ENCODE measurements at regions not wholly inside any gene's neighbourhood (a gene's known extent, or its start where the extent isn't known, plus 50 kb on each side); places are given as distances from the start of the nearest gene placed in this dataset.

- no peak overlapping the region for H3K4me3 Mint-ChIP-seq
- no peaks in the 10 kb centered on the region for H3K27me3 Mint-ChIP-seq
- H3K9me3 ChIP-seq (ENCODE audit: control insufficient read depth, low read length, poor library complexity, severe bottlenecking): no peaks in the 10 kb centered on the region
- H3K4me1 Mint-ChIP-seq: no peaks in the 10 kb centered on the region
- no peak overlapping the region for H3K27ac Mint-ChIP-seq
- no peak for ATAC-seq
- H3K36me3 Mint-ChIP-seq (ENCODE audit: low read depth): no peaks in the 10 kb centered on the region
- no peak for DNase-seq
These were observed 734.3 kb upstream of the MIR17HG start for GRCh38 chr13:90613076-90613795.

GRCh38 chr13:90615236-90615635 lies 732.3 kb upstream of the MIR17HG start:
- Mint-ChIP-seq H3K27me3 (no peaks in the 10 kb centered on the region), H3K4me3 (no peak overlapping the region), H3K27ac (no peak overlapping the region), H3K36me3 (ENCODE audit: low read depth) (no peaks in the 10 kb centered on the region), H3K4me1 (no peaks in the 10 kb centered on the region)
- DNase-seq (no peak), ATAC-seq (no peak)
- H3K9me3 ChIP-seq (ENCODE audit: control insufficient read depth, low read length, poor library complexity, severe bottlenecking): no peaks in the 10 kb centered on the region

GRCh38 chr13:90615767-90616166 lies 731.7 kb upstream of the MIR17HG start:
- Mint-ChIP-seq H3K4me3 (no peak overlapping the region), H3K27ac (no peak overlapping the region)

GRCh38 chr13:90618133-90618532 lies 729.4 kb upstream of the MIR17HG start:
- H3K27me3 Mint-ChIP-seq: no peaks in the 10 kb centered on the region
- H3K9me3 ChIP-seq (ENCODE audit: control insufficient read depth, low read length, poor library complexity, severe bottlenecking): no peaks in the 10 kb centered on the region
- no peaks in the 10 kb centered on the region for H3K36me3 Mint-ChIP-seq (ENCODE audit: low read depth)
- DNase-seq (no peak), ATAC-seq (no peak)
- H3K4me1 Mint-ChIP-seq: no peaks in the 10 kb centered on the region
- H3K4me3 Mint-ChIP-seq: no peak overlapping the region
- no peak overlapping the region for H3K27ac Mint-ChIP-seq

More at GRCh38 chr13:90615767-90616166, 731.7 kb upstream of the MIR17HG start:
- H3K9me3 ChIP-seq (ENCODE audit: control insufficient read depth, low read length, poor library complexity, severe bottlenecking): no peaks in the 10 kb centered on the region
- H3K36me3 Mint-ChIP-seq (ENCODE audit: low read depth): no peaks in the 10 kb centered on the region
- H3K4me1 Mint-ChIP-seq: no peaks in the 10 kb centered on the region
- H3K27me3 Mint-ChIP-seq: no peaks in the 10 kb centered on the region
- DNase-seq (no peak), ATAC-seq (no peak)

- Mint-ChIP-seq H3K4me3 (no peak overlapping the region), H3K36me3 (ENCODE audit: low read depth) (no peaks in the 10 kb centered on the region), H3K27me3 (no peaks in the 10 kb centered on the region), H3K4me1 (no peaks in the 10 kb centered on the region), H3K27ac (no peak overlapping the region)
- no peaks in the 10 kb centered on the region for H3K9me3 ChIP-seq (ENCODE audit: control insufficient read depth, low read length, poor library complexity, severe bottlenecking)
- DNase-seq: no peak
- ATAC-seq: no peak
These were observed 724.9 kb upstream of the MIR17HG start for GRCh38 chr13:90622541-90622940.

- no peak overlapping the region for H3K4me3 Mint-ChIP-seq
- H3K9me3 ChIP-seq (ENCODE audit: control insufficient read depth, low read length, poor library complexity, severe bottlenecking): no peaks in the 10 kb centered on the region
- no peaks in the 10 kb centered on the region for H3K4me1 Mint-ChIP-seq
- no peak overlapping the region for H3K27ac Mint-ChIP-seq
- ATAC-seq (no peak), DNase-seq (no peak)
- H3K36me3 Mint-ChIP-seq (ENCODE audit: low read depth): no peaks in the 10 kb centered on the region
- H3K27me3 Mint-ChIP-seq: no peaks in the 10 kb centered on the region
These were observed 724.0 kb upstream of the MIR17HG start for GRCh38 chr13:90623318-90624011.

GRCh38 chr13:90627813-90628212 lies 719.7 kb upstream of the MIR17HG start:
- Mint-ChIP-seq H3K27ac (no peak overlapping the region), H3K36me3 (ENCODE audit: low read depth) (no peaks in the 10 kb centered on the region), H3K4me3 (no peak overlapping the region), H3K4me1 (no peaks in the 10 kb centered on the region), H3K27me3 (no peaks in the 10 kb centered on the region)
- no peak for ATAC-seq
- DNase-seq: no peak
- H3K9me3 ChIP-seq (ENCODE audit: control insufficient read depth, low read length, poor library complexity, severe bottlenecking): no peaks in the 10 kb centered on the region

- H3K4me1 Mint-ChIP-seq: no peaks in the 10 kb centered on the region
- ATAC-seq (no peak), DNase-seq (no peak)
- H3K4me3 Mint-ChIP-seq: no peak overlapping the region
- no peaks in the 10 kb centered on the region for H3K27me3 Mint-ChIP-seq
- no peaks in the 10 kb centered on the region for H3K9me3 ChIP-seq (ENCODE audit: control insufficient read depth, low read length, poor library complexity, severe bottlenecking)
- H3K36me3 Mint-ChIP-seq (ENCODE audit: low read depth): no peaks in the 10 kb centered on the region
- no peak overlapping the region for H3K27ac Mint-ChIP-seq
These were observed 719.0 kb upstream of the MIR17HG start for GRCh38 chr13:90628471-90628870.

- no peak for DNase-seq
- no peaks in the 10 kb centered on the region for H3K36me3 Mint-ChIP-seq (ENCODE audit: low read depth)
- H3K4me3 Mint-ChIP-seq: no peak overlapping the region
- no peaks in the 10 kb centered on the region for H3K9me3 ChIP-seq (ENCODE audit: control insufficient read depth, low read length, poor library complexity, severe bottlenecking)
- H3K4me1 Mint-ChIP-seq: no peaks in the 10 kb centered on the region
- H3K27me3 Mint-ChIP-seq: no peaks in the 10 kb centered on the region
- no peak overlapping the region for H3K27ac Mint-ChIP-seq
- ATAC-seq: no peak
These were observed 716.8 kb upstream of the MIR17HG start for GRCh38 chr13:90630716-90631115.

GRCh38 chr13:90632184-90632583 lies 715.3 kb upstream of the MIR17HG start:
- DNase-seq: no peak
- no peaks in the 10 kb centered on the region for H3K4me1 Mint-ChIP-seq

GRCh38 chr13:90633849-90634248 lies 713.6 kb upstream of the MIR17HG start:
- Mint-ChIP-seq H3K36me3 (ENCODE audit: low read depth) (no peaks in the 10 kb centered on the region), H3K27ac (no peak overlapping the region), H3K4me3 (no peak overlapping the region), H3K4me1 (no peaks in the 10 kb centered on the region), H3K27me3 (no peaks in the 10 kb centered on the region)
- no peaks in the 10 kb centered on the region for H3K9me3 ChIP-seq (ENCODE audit: control insufficient read depth, low read length, poor library complexity, severe bottlenecking)
- no peak for ATAC-seq
- no peak for DNase-seq

More at GRCh38 chr13:90632184-90632583, 715.3 kb upstream of the MIR17HG start:
- Mint-ChIP-seq H3K27ac (no peak overlapping the region), H3K4me3 (no peak overlapping the region), H3K27me3 (no peaks in the 10 kb centered on the region), H3K36me3 (ENCODE audit: low read depth) (no peaks in the 10 kb centered on the region)
- no peak for ATAC-seq
- H3K9me3 ChIP-seq (ENCODE audit: control insufficient read depth, low read length, poor library complexity, severe bottlenecking): no peaks in the 10 kb centered on the region

- Mint-ChIP-seq H3K27ac (no peak overlapping the region), H3K36me3 (ENCODE audit: low read depth) (no peaks in the 10 kb centered on the region), H3K4me3 (no peak overlapping the region), H3K4me1 (no peaks in the 10 kb centered on the region), H3K27me3 (no peaks in the 10 kb centered on the region)
- ATAC-seq: no peak
- no peaks in the 10 kb centered on the region for H3K9me3 ChIP-seq (ENCODE audit: control insufficient read depth, low read length, poor library complexity, severe bottlenecking)
- no peak for DNase-seq
These were observed 706.5 kb upstream of the MIR17HG start for GRCh38 chr13:90640976-90641375.

GRCh38 chr13:90641884-90642283 lies 705.6 kb upstream of the MIR17HG start:
- no peaks in the 10 kb centered on the region for H3K9me3 ChIP-seq (ENCODE audit: control insufficient read depth, low read length, poor library complexity, severe bottlenecking)
- DNase-seq: no peak
- no peaks in the 10 kb centered on the region for H3K36me3 Mint-ChIP-seq (ENCODE audit: low read depth)
- H3K4me1 Mint-ChIP-seq: no peaks in the 10 kb centered on the region
- no peaks in the 10 kb centered on the region for H3K27me3 Mint-ChIP-seq
- no peak for ATAC-seq
- H3K4me3 Mint-ChIP-seq: no peak overlapping the region
- no peak overlapping the region for H3K27ac Mint-ChIP-seq

- no peaks in the 10 kb centered on the region for H3K9me3 ChIP-seq (ENCODE audit: control insufficient read depth, low read length, poor library complexity, severe bottlenecking)
- ATAC-seq: no peak
- Mint-ChIP-seq H3K4me1 (no peaks in the 10 kb centered on the region), H3K27me3 (no peaks in the 10 kb centered on the region), H3K27ac (no peak overlapping the region), H3K36me3 (ENCODE audit: low read depth) (no peaks in the 10 kb centered on the region), H3K4me3 (no peak overlapping the region)
- no peak for DNase-seq
These were observed 701.9 kb upstream of the MIR17HG start for GRCh38 chr13:90645582-90645981.

Measured in T-helper 17 cell (primary cell).